GM12878 (cell line): ENCODE measurements at regions not wholly inside any gene's neighbourhood (a gene's known extent, or its start where the extent isn't known, plus 50 kb on each side); places are given as distances from the start of the nearest gene placed in this dataset.

Experiments used
- ATAC-seq: fragments of 200-7000 bp; cut with Tn5 transposase; 3 replicates; pipeline ENCODE4 v1.9.1; 2020; ENCODE audit warnings: mild to moderate bottlenecking, moderate library complexity
- BruUV-seq: library from RNA; stranded (reverse); fragments of 400-500 nt; replicated peaks from 2 replicates; lab custom pipeline; 2021; lab: Mats Ljungman, UMichigan
- CTCF ChIA-PET: fragments of 300-600 bp; sonication (Branson Sonifier 250); formaldehyde crosslinking; extraction: SDS; loops from one replicate; lab custom pipeline; 2021; ENCODE audit warnings: inconsistent platforms; lab: Yijun Ruan, JAX
- POLR2A ChIA-PET: fragments of 350-600 bp; formaldehyde crosslinking; extraction: SDS; loops from one replicate; lab custom pipeline; 2021; ENCODE audit warnings: inconsistent platforms; lab: Charles Lee
- RAD21 ChIA-PET: fragments of 300-600 bp; sonication (Branson Sonifier 250); formaldehyde crosslinking; loops from one replicate; lab custom pipeline; 2023; ENCODE audit warnings: antibody characterized with exemption; ENCODE audit not compliant: unreplicated experiment; lab: Charles Lee
- SMC1A ChIA-PET: fragments of 300-600 bp; sonication (Branson Sonifier 250); formaldehyde crosslinking; loops from one replicate; lab custom pipeline; 2023; ENCODE audit not compliant: unreplicated experiment, uncharacterized antibody; lab: Charles Lee
- DNase-seq: peaks from one replicate; pipeline ENCODE4 v3.0.0-alpha.2; 2011; ENCODE audit warnings: low read depth, low spot score
- FAIRE-seq: peaks from 3 replicates; lab custom pipeline; 2011; peaks lifted over from hg19 to GRCh38; lab: Jason Lieb, UNC
- H2AFZ ChIP-seq: 2 replicates; pipeline ENCODE4 v1.6.0; 2011; ENCODE audit warnings: low read depth, low read length, control low read depth; ENCODE audit not compliant: control insufficient read depth
- H3K27ac ChIP-seq: 2 replicates; pipeline ENCODE4 v1.5.1; 2011; ENCODE audit warnings: control low read depth; ENCODE audit not compliant: control insufficient read depth, insufficient read depth
- H3K27me3 ChIP-seq, 2 experiments: replicated peaks in 1 of 2; 2 replicates each; pipeline versions ENCODE4 v1.6.0 to v1.6.1; 2011; ENCODE audit warnings: low read length in 1 of 2; ENCODE audit not compliant: control insufficient read depth in 2 of 2, insufficient read depth in 2 of 2
- H3K36me3 ChIP-seq, 2 experiments: 2 replicates each; pipeline ENCODE4 v1.5.1; 2011; ENCODE audit warnings: low read length in 1 of 2; ENCODE audit not compliant: control insufficient read depth in 2 of 2, insufficient read depth in 2 of 2
- H3K4me1 ChIP-seq: 2 replicates; pipeline ENCODE4 v1.6.1; 2011; ENCODE audit warnings: mild to moderate bottlenecking, low read length, moderate library complexity, mixed read lengths; ENCODE audit not compliant: control insufficient read depth, insufficient read depth
- H3K4me2 ChIP-seq: 2 replicates; pipeline ENCODE4 v1.6.0; 2011; ENCODE audit warnings: control low read depth; ENCODE audit not compliant: control insufficient read depth, insufficient read depth
- H3K4me3 ChIP-seq: fragments of 200-600 bp; sonication (generic); 2 replicates; pipeline ENCODE4 v1.5.1; 2016
- H3K79me2 ChIP-seq: 2 replicates; pipeline ENCODE4 v1.6.0; 2011; ENCODE audit warnings: low read length; ENCODE audit not compliant: control insufficient read depth, insufficient read depth
- H3K9ac ChIP-seq: 2 replicates; pipeline ENCODE4 v1.8.0; 2011; ENCODE audit warnings: low read length, control low read depth, mixed read lengths; ENCODE audit not compliant: control insufficient read depth, insufficient read depth
- H3K9me3 ChIP-seq: replicated peaks from 3 replicates; pipeline ENCODE4 v1.5.1; 2011; ENCODE audit warnings: mild to moderate bottlenecking, low read length; ENCODE audit not compliant: control insufficient read depth, insufficient read depth
- H4K20me1 ChIP-seq: 2 replicates; pipeline ENCODE4 v1.6.0; 2011; ENCODE audit not compliant: control insufficient read depth, insufficient read depth
- EP300 ChIP-seq, 2 experiments: fragments of 150-350 bp in 1 of 2; IDR thresholded peaks; 2 replicates each; pipeline ENCODE4 v1.6.1; 2011 to 2012; ENCODE audit warnings: low read depth in 2 of 2, low read length in 2 of 2, borderline replicate concordance in 1 of 2, improper control_type of control experiment in 1 of 2, inconsistent platforms in 1 of 2; ENCODE audit not compliant: control insufficient read depth in 1 of 2
- HDAC2 ChIP-seq: fragments of 200-600 bp; sonication (generic); IDR thresholded peaks from 2 replicates; pipeline ENCODE4 v1.6.1; 2017
- PAX8 ChIP-seq: fragments of 450-650 bp; IDR thresholded peaks from 2 replicates; pipeline ENCODE4 v1.6.1; 2017; ENCODE audit warnings: mild to moderate bottlenecking, moderate library complexity
- POLR2AphosphoS5 ChIP-seq: IDR thresholded peaks from 2 replicates; pipeline ENCODE4 v1.6.1; 2011; ENCODE audit warnings: mild to moderate bottlenecking, low read length, inconsistent platforms
- SIX5 ChIP-seq: IDR thresholded peaks from 2 replicates; pipeline ENCODE4 v1.6.1; 2011; ENCODE audit warnings: mild to moderate bottlenecking, low read depth, low read length, moderate library complexity; ENCODE audit not compliant: severe bottlenecking
- SMAD1 ChIP-seq: fragments of 450-650 bp; IDR thresholded peaks from 2 replicates; pipeline ENCODE4 v1.6.1; 2018; ENCODE audit warnings: mild to moderate bottlenecking, low read depth; ENCODE audit not compliant: partially characterized antibody
- SMARCA5 ChIP-seq: fragments of 450-650 bp; IDR thresholded peaks from 2 replicates; pipeline ENCODE4 v1.6.1; 2017; ENCODE audit warnings: mild to moderate bottlenecking
- SRF ChIP-seq, 2 experiments: IDR thresholded peaks; 2 replicates each; pipeline ENCODE4 v1.6.1; 2011; ENCODE audit warnings: low read depth in 2 of 2, low read length in 2 of 2, mild to moderate bottlenecking in 1 of 2, moderate library complexity in 1 of 2
- TCF3 ChIP-seq: IDR thresholded peaks from 2 replicates; pipeline ENCODE4 v1.6.1; 2012; ENCODE audit warnings: low read depth, mild to moderate bottlenecking, low read length, borderline replicate concordance; ENCODE audit not compliant: insufficient read depth
- ZBTB11 ChIP-seq: fragments of 450-650 bp; formaldehyde crosslinking; IDR thresholded peaks from 2 replicates; pipeline ENCODE4 v1.5.0; 2022; ENCODE audit warnings: mild to moderate bottlenecking, missing genetic modification characterization
- ZNF592 ChIP-seq: fragments of 450-650 bp; IDR thresholded peaks from 2 replicates; pipeline ENCODE4 v1.6.1; 2017; ENCODE audit warnings: mild to moderate bottlenecking, moderate library complexity
- ZNF622 ChIP-seq: fragments of 450-650 bp; IDR thresholded peaks from 2 replicates; pipeline ENCODE4 v1.6.1; 2017; ENCODE audit warnings: mild to moderate bottlenecking, inconsistent platforms
- ZNF687 ChIP-seq: fragments of 450-650 bp; IDR thresholded peaks from 2 replicates; pipeline ENCODE4 v1.6.1; 2017; ENCODE audit warnings: mild to moderate bottlenecking, moderate library complexity
- WGBS: methylation state at CpG from one replicate; pipeline ENCODE4 v1.1.6; 2016; ENCODE audit warnings: low lambda C conversion rate; ENCODE audit not compliant: insufficient replicate concordance, insufficient coverage; ENCODE audit errors: missing lambda C conversion rate; 5-methylcytosine and 5-hydroxymethylcytosine counted together
- in situ Hi-C: fragments of 300-500 bp; cut with MboI; formaldehyde crosslinking; loops from 9 replicates; pipeline ENCODE4 v1.14.3; 2018; ENCODE audit warnings: mixed read lengths
- intact Hi-C: fragments of 100-400 bp; cut with micrococcal nuclease; formaldehyde crosslinking; loops from one replicate; pipeline ENCODE4 v1.14.2; 2022; ENCODE audit not compliant: unreplicated experiment

GRCh38 chr2:10240911-10241610 is 61.6 kb upstream of the HPCAL1 start:
- ATAC-seq (no peak), DNase-seq (no peak), FAIRE-seq (no peak)
- intact Hi-C loops (no loop called here), in situ Hi-C loops (no loop called here)
- no peaks in the 10 kb centered on the region for H3K79me2 ChIP-seq
- no peak overlapping the region for H3K27ac ChIP-seq
- no peak overlapping the region for H3K4me3 ChIP-seq
- no peaks in the 10 kb centered on the region; a peak in 1 of 4 replicates for H3K27me3 ChIP-seq
- H4K20me1 ChIP-seq, result no peaks in the 10 kb centered on the region
- no peak overlapping the region for H2AFZ ChIP-seq
- H3K4me2 ChIP-seq, result no peak overlapping the region
- H3K4me1 ChIP-seq, result no peaks in the 10 kb centered on the region
- no TSS peak for BruUV-seq
- ChIA-PET SMC1A (no interaction called here), CTCF (no interaction called here), RAD21 (no interaction called here), POLR2A (no interaction called here)
- no peaks in the 10 kb centered on the region for H3K36me3 ChIP-seq
- H3K9ac ChIP-seq, result no peak overlapping the region
- H3K9me3 ChIP-seq, result no peaks in the 10 kb centered on the region
- 54% methylated on average over 20 of the region's 21 CpGs for WGBS
- TF ChIP-seq ZNF687, result no peak
- no peak for TF ChIP-seq ZNF592
- no peak for TF ChIP-seq POLR2AphosphoS5
- TF ChIP-seq TCF3, result no peak
- no peak for TF ChIP-seq ZBTB11 (CRISPR knock-in tag)
- TF ChIP-seq EP300 (IDR thresholded peaks at IDR 0.05; ENCODE audit: borderline replicate concordance in 1 of 2, control insufficient read depth in 1 of 2, low read depth in 2 of 2, low read length in 2 of 2), result no peak
- no peak for TF ChIP-seq SIX5
- no peak for TF ChIP-seq HDAC2
- no peak for TF ChIP-seq SRF (IDR thresholded peaks at IDR 0.05; ENCODE audit: low read depth in 2 of 2, low read length in 2 of 2)
- TF ChIP-seq ZNF622, result no peak
- TF ChIP-seq PAX8, result no peak
- no peak for TF ChIP-seq SMAD1
- TF ChIP-seq SMARCA5, result no peak
